Bone marrow (tissue), 2 donors: ENCODE measurements at regions not wholly inside any gene's neighbourhood (a gene's known extent, or its start where the extent isn't known, plus 50 kb on each side); places are given as distances from the start of the nearest gene placed in this dataset.

Experiments
- DNase-seq, 2 donors: peaks; one replicate each; lab custom pipeline; 2025; lab: John Stamatoyannopoulos, UW

GRCh38 chr2:120477198-120477597 lies 131.3 kb downstream of the INHBB start:
- no peak for DNase-seq

- no peak for DNase-seq
These were observed 132.0 kb downstream of the INHBB start for GRCh38 chr2:120477831-120478481.

GRCh38 chr2:120480346-120480902 lies 134.5 kb downstream of the INHBB start:
- DNase-seq: no peak

- DNase-seq: no peak
These were observed 135.0 kb downstream of the INHBB start for GRCh38 chr2:120480903-120481445.

GRCh38 chr2:120481446-120482194 lies 135.7 kb downstream of the INHBB start:
- no peak for DNase-seq

GRCh38 chr2:120482334-120482733 lies 136.4 kb downstream of the INHBB start:
- no peak for DNase-seq

GRCh38 chr2:120483355-120483754 lies 137.4 kb downstream of the INHBB start:
- DNase-seq: no peak

GRCh38 chr2:120485096-120485495 lies 139.2 kb downstream of the INHBB start:
- DNase-seq: no peak

GRCh38 chr2:120486441-120486840 lies 140.5 kb downstream of the INHBB start:
- no peak for DNase-seq

GRCh38 chr2:120486946-120487345 lies 141.0 kb downstream of the INHBB start:
- no peak for DNase-seq

GRCh38 chr2:120488531-120488930 lies 142.6 kb downstream of the INHBB start:
- DNase-seq: no peak

GRCh38 chr2:120489023-120489422 lies 143.1 kb downstream of the INHBB start:
- DNase-seq: no peak

- DNase-seq: no peak
These were observed 144.3 kb downstream of the INHBB start for GRCh38 chr2:120490091-120490798.

GRCh38 chr2:120491111-120491625 lies 145.2 kb downstream of the INHBB start:
- DNase-seq: no peak

- no peak for DNase-seq
These were observed 147.3 kb downstream of the INHBB start for GRCh38 chr2:120493231-120493630.

- no peak for DNase-seq
These were observed 148.5 kb downstream of the INHBB start for GRCh38 chr2:120494446-120494845.

GRCh38 chr2:120495586-120495985 lies 149.7 kb downstream of the INHBB start:
- no peak for DNase-seq

- DNase-seq: no peak
These were observed 150.3 kb downstream of the INHBB start for GRCh38 chr2:120496235-120496634.

GRCh38 chr2:120496759-120497158 lies 150.8 kb downstream of the INHBB start:
- DNase-seq: no peak

- no peak for DNase-seq
These were observed 151.5 kb downstream of the INHBB start for GRCh38 chr2:120497261-120497977.

- no peak for DNase-seq
These were observed 152.2 kb downstream of the INHBB start for GRCh38 chr2:120498121-120498520.
